Kidney (tissue), 13 donors: ENCODE measurements at regions not wholly inside any gene's neighbourhood (a gene's known extent, or its start where the extent isn't known, plus 50 kb on each side); places are given as distances from the start of the nearest gene placed in this dataset.

Experiments used
- DNase-seq, 5 donors: peaks; one replicate each; pipeline ENCODE4 v3.0.0-alpha.2; 2013 to 2020
- FAIRE-seq: peaks from 2 replicates; lab custom pipeline; 2012; peaks lifted over from hg19 to GRCh38; lab: Jason Lieb, UNC
- H3K27ac ChIP-seq, 2 donors: one replicate each; pipeline ENCODE4 v1.7.0; 2013; ENCODE audit warnings: low read depth in 2 of 2, low read length in 2 of 2, inconsistent platforms in 1 of 2
- H3K27me3 ChIP-seq: one replicate; pipeline ENCODE4 v1.7.1; 2013; ENCODE audit warnings: low read length, inconsistent platforms; ENCODE audit not compliant: control insufficient read depth, insufficient read depth
- H3K36me3 ChIP-seq, 3 donors: one replicate each; pipeline versions ENCODE4 v1.7.0 to v1.7.1; 2013; ENCODE audit warnings: low read length in 3 of 3, control low read depth in 1 of 3, inconsistent platforms in 1 of 3; ENCODE audit not compliant: insufficient read depth in 3 of 3, control insufficient read depth in 2 of 3
- H3K4me1 ChIP-seq, 3 donors: one replicate each; pipeline versions ENCODE4 v1.7.0 to v1.7.1; 2013; ENCODE audit warnings: low read length in 3 of 3, inconsistent platforms in 1 of 3, low read depth in 1 of 3; ENCODE audit not compliant: control insufficient read depth in 2 of 3, insufficient read depth in 2 of 3
- H3K4me3 ChIP-seq, 3 donors: one replicate each; pipeline versions ENCODE4 v1.7.0 to v1.8.1; 2013; ENCODE audit warnings: low read length in 3 of 3, control low read depth in 1 of 3, inconsistent platforms in 1 of 3
- H3K9ac ChIP-seq, 3 donors: one replicate each; pipeline versions ENCODE4 v1.7.0 to v1.7.1; 2013; ENCODE audit warnings: low read length in 3 of 3, control low read depth in 1 of 3, inconsistent platforms in 1 of 3
- H3K9me3 ChIP-seq, 3 donors: one replicate each; pipeline versions ENCODE4 v1.7.0 to v1.7.1; 2013; ENCODE audit warnings: low read length in 3 of 3, control low read depth in 1 of 3, inconsistent platforms in 1 of 3; ENCODE audit not compliant: control insufficient read depth in 2 of 3, insufficient read depth in 1 of 3
- intact Hi-C: fragments of 100-400 bp; cut with DNase I; formaldehyde crosslinking; loops from one replicate; pipeline ENCODE4 v1.11.1; 2022
- TF ChIP-seq, protein P1 (sequence below): IDR thresholded peaks from 3 replicates; pipeline ENCODE4 v1.5.1; 2012; ENCODE audit warnings: mild to moderate bottlenecking, moderate library complexity, borderline replicate concordance; ENCODE audit not compliant: insufficient read depth; ENCODE audit errors: extremely low read depth
- donor health status: control.
- donor health status: control.
- donor health status: control.
- donor health status: control.
- donor health status: control.
- donor health status: DM: yes; HTN: yes; CAD: no.
- donor health status: Normal renal cell carcinoma (clear cell type).

DNA sequence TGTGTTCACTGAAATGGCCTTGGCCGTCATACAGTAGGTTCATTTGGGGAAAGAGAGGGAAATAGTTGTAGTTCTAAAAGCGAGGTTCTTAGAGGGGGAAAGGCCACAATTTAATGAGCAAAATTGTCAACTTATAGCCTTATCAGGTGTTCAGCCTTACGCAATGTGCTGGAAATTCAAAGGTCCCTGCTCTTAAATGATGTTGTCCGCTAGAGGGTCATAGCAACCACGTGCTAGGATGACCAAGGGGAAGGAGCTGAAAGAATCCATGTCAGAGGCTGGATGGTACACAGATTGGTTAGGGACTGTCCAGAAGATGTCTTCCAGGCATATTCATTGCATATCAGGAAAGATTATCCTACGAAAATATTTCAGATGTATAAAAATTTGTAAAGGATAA lies 282.3 kb upstream of the MEX3C start:
- Histone ChIP-seq H3K27ac (no peak overlapping the region), H3K4me3 (no peak overlapping the region), H3K9me3 (no peaks in the 10 kb centered on the region), H3K4me1 (no peaks in the 10 kb centered on the region), H3K27me3 (no peaks in the 10 kb centered on the region), H3K9ac (no peak overlapping the region), H3K36me3 (no peaks in the 10 kb centered on the region)
- TF ChIP-seq, protein P1, sequence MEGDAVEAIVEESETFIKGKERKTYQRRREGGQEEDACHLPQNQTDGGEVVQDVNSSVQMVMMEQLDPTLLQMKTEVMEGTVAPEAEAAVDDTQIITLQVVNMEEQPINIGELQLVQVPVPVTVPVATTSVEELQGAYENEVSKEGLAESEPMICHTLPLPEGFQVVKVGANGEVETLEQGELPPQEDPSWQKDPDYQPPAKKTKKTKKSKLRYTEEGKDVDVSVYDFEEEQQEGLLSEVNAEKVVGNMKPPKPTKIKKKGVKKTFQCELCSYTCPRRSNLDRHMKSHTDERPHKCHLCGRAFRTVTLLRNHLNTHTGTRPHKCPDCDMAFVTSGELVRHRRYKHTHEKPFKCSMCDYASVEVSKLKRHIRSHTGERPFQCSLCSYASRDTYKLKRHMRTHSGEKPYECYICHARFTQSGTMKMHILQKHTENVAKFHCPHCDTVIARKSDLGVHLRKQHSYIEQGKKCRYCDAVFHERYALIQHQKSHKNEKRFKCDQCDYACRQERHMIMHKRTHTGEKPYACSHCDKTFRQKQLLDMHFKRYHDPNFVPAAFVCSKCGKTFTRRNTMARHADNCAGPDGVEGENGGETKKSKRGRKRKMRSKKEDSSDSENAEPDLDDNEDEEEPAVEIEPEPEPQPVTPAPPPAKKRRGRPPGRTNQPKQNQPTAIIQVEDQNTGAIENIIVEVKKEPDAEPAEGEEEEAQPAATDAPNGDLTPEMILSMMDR, result no peak
- intact Hi-C loops, result no loop called here
- FAIRE-seq (no peak), DNase-seq (no peak)

DNA sequence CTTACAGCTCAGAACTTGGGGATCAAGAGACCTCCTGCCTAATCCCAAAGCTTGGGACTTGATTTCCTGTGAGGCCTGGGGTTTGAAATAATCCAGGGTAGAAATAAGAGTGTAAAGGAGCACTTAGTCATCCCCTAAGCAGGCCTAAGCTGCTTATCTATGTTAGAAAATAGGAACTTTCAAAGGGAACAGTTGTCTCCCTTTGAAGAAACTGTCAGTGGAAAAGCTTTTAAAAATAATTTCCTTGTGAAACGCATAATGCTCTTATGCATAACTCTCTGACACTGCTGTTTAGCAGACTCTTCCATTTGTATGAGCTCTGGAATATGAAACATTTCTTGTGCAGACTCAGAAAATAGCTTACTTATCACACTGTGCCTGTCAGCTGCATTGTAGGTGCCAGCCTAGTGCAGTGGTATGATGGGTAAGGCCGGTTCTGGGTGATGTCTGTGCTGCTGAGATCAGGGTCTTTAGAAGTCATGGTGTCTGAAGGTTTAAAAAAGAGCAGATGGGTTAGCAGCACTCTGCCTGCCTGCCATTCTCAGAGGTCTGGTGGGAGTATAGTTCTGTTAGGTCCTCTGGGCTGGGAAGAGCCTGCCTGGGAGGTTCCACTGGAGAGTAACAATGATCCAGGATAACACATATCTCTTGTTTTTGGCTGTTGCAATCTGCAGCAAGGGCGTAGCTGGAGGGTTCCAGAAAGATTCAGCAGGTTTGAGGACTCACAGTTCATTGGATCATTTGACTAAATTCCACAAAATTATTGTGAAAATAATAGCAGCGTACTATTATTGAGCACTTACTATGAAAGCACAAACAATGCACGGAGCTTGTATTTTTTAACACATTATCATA lies 283.2 kb upstream of the MEX3C start:
- no peaks in the 10 kb centered on the region for H3K36me3 ChIP-seq
- TF ChIP-seq, protein P1, result no peak
- FAIRE-seq, result no peak

DNA sequence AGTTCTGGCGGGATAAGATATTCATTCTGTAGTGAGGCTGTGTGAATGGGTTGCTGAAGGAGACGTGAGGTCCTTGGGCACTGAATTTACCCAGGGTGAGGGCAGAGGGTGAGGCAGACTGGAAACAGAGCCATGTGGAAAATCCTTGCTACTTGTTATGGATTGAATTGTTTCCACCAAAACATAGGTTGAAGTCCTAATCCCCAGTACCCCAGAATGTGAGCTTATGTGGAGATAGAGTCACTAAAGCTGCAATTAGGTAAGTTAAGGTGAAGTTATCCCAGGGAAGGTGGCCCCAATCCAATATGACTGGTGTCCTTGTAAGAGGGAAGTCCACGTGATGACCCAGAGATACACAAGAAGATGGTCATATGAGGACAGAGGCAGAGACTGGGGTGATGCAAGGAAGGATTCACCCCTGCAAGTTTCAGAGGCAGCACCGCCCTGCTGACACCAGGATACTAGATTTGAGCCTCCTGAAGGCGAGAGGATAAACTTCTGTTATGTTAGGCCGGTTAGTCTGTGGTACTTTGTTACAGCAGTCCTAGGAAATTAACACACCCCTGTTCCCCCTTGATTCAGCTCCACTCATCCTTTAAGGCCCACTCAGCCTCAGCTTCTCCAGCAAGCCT lies 289.4 kb upstream of the MEX3C start:
- H3K27ac ChIP-seq, result no peak overlapping the region
- intact Hi-C loops, result no loop called here
- no peak overlapping the region for H3K4me3 ChIP-seq
- H3K4me1 ChIP-seq, result no peaks in the 10 kb centered on the region
- no peaks in the 10 kb centered on the region for H3K36me3 ChIP-seq
- no peaks in the 10 kb centered on the region for H3K27me3 ChIP-seq
- DNase-seq (no peak), FAIRE-seq (no peak)
- H3K9ac ChIP-seq, result no peak overlapping the region
- no peaks in the 10 kb centered on the region for H3K9me3 ChIP-seq
- TF ChIP-seq, protein P1, result no peak

More for the DNA sequence above, 283.2 kb upstream of the MEX3C start:
- H3K27ac ChIP-seq, result no peak overlapping the region
- H3K9me3 ChIP-seq, result no peaks in the 10 kb centered on the region
- H3K9ac ChIP-seq, result no peak overlapping the region
- H3K4me1 ChIP-seq, result no peaks in the 10 kb centered on the region
- no peaks in the 10 kb centered on the region for H3K27me3 ChIP-seq
- H3K4me3 ChIP-seq, result no peak overlapping the region
- intact Hi-C loops, result no loop called here
- no peak for DNase-seq
